HepG2 (cell line): ENCODE measurements at regions not wholly inside any gene's neighbourhood (a gene's known extent, or its start where the extent isn't known, plus 50 kb on each side); places are given as distances from the start of the nearest gene placed in this dataset.

Source experiments
- BRF2 ChIP-seq: sonication (generic); formaldehyde crosslinking; IDR thresholded peaks from 2 replicates; pipeline ENCODE4 v1.8.1; 2022; ENCODE audit warnings: mild to moderate bottlenecking, missing genetic modification reagents
- NR3C1 ChIP-seq: sonication (generic); formaldehyde crosslinking; IDR thresholded peaks from 2 replicates; pipeline ENCODE4 v1.4.0; 2020; ENCODE audit warnings: missing genetic modification reagents
- PBX3 ChIP-seq: sonication (generic); formaldehyde crosslinking; IDR thresholded peaks from 2 replicates; pipeline ENCODE4 v1.8.1; 2023; ENCODE audit warnings: missing genetic modification reagents, inconsistent platforms, borderline replicate concordance

- TF ChIP-seq NR3C1 (CRISPR knock-in tag): no peak
- TF ChIP-seq BRF2 (CRISPR knock-in tag): no peak
- TF ChIP-seq PBX3: no peak
These were observed 247.9 kb downstream of the ZPLD1 start for GRCh38 chr3:102682741-102683140.
